ENCODE measurements at regions not wholly inside any gene's neighbourhood (a gene's known extent, or its start where the extent isn't known, plus 50 kb on each side); places are given as distances from the start of the nearest gene placed in this dataset.

DNA sequence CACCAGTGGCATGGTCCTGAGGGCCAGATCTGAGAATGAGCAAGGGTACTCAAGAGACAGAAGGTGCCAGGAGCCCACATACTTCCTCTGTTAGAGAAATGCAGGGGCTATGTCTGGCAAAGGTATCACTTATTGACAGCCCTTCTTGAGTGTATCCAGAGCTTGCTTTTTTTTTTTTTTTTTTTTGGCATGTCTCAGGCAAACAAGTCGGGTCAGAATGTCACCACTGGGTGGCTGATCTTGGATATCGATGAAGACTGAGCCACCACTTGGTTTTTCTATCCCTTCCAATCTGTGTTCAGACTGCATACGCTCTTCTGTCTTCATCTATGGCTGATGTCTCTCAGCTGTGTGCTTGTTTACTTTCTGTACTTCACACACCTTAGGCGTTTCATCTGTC, 363.4 kb upstream of the C2CD4B start:
- TF ChIP-seq EP300 (IDR thresholded peaks at IDR 0.05), result no peak
- no peak for TF ChIP-seq CTCF (IDR thresholded peaks at IDR 0.05)
- no peak for TF ChIP-seq POLR2A (IDR thresholded peaks at IDR 0.05)
- TF ChIP-seq POLR2AphosphoS5 (IDR thresholded peaks at IDR 0.05), result no peak
- Histone ChIP-seq H3K4me3 (no peak overlapping the region), H3K27ac (no peak overlapping the region), H3K9me3 (no peaks in the 10 kb centered on the region), H3K36me3 (no peaks in the 10 kb centered on the region), H3K27me3 (no peaks in the 10 kb centered on the region), H3K4me1 (no peaks in the 10 kb centered on the region)
- no peak for DNase-seq
- 61 to 78% (median 70%) methylated on average over 4 of the region's 4 CpGs for whole genome bisulfite sequencing, 5 donors
- intact Hi-C loops (cut with DNase I; ENCODE audit: low total_unique reads), result no loop called here

DNA sequence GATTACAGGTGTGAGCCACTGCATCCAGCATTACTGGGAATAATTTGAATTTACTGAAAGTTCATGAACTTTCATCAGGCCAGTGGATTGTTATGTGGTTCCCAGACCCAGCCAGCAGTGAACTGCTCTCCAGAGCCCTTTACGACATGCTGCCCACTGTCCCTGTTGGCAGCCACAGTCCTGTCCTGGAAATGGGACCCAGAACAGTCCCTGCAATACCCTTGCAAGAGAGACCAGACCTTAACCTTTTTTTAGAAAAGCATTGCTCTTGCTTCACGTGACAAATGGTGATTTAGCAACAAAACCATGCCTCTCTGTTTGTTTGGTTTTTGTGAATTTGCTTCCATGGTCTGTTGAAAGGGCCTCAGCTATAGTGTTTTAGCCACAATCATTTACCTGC, 367.3 kb upstream of the C2CD4B start:
- H3K4me1 ChIP-seq, result no peaks in the 10 kb centered on the region
- no peaks in the 10 kb centered on the region for H3K27me3 ChIP-seq
- H3K4me3 ChIP-seq, result no peak overlapping the region
- 83 to 93% (median 90%) methylated on average over 2 of the region's 2 CpGs for WGBS, 5 donors
- no peaks in the 10 kb centered on the region for H3K9me3 ChIP-seq
- TF ChIP-seq CTCF (IDR thresholded peaks at IDR 0.05) (no peak), POLR2A (IDR thresholded peaks at IDR 0.05) (no peak), EP300 (IDR thresholded peaks at IDR 0.05) (no peak), POLR2AphosphoS5 (IDR thresholded peaks at IDR 0.05) (no peak)
- H3K27ac ChIP-seq, result no peak overlapping the region
- no peak for DNase-seq
- H3K36me3 ChIP-seq, result no peaks in the 10 kb centered on the region
- intact Hi-C loops (cut with DNase I; ENCODE audit: low total_unique reads), result no loop called here

- 40 to 95% (median 93%) methylated on average over 1 of the region's 1 CpG for WGBS, 5 donors
- no peak for DNase-seq
- Histone ChIP-seq H3K4me3 (no peak overlapping the region), H3K27me3 (no peaks in the 10 kb centered on the region), H3K9me3 (no peaks in the 10 kb centered on the region), H3K27ac (no peak overlapping the region), H3K4me1 (no peaks in the 10 kb centered on the region), H3K36me3 (no peaks in the 10 kb centered on the region)
- intact Hi-C loops (cut with DNase I; ENCODE audit: low total_unique reads), result no loop called here
- TF ChIP-seq EP300 (IDR thresholded peaks at IDR 0.05) (no peak), POLR2A (IDR thresholded peaks at IDR 0.05) (no peak), CTCF (IDR thresholded peaks at IDR 0.05) (no peak), POLR2AphosphoS5 (IDR thresholded peaks at IDR 0.05) (no peak)
Observed at GRCh38 chr15:62533687-62534086, 368.6 kb upstream of the C2CD4B start.

GRCh38 chr15:62534996-62535395, 369.9 kb upstream of the C2CD4B start:
- no peaks in the 10 kb centered on the region for H3K4me1 ChIP-seq
- H3K27me3 ChIP-seq, result no peaks in the 10 kb centered on the region
- DNase-seq, result no peak
- TF ChIP-seq POLR2AphosphoS5 (IDR thresholded peaks at IDR 0.05), result no peak
- TF ChIP-seq CTCF (IDR thresholded peaks at IDR 0.05), result no peak
- TF ChIP-seq EP300 (IDR thresholded peaks at IDR 0.05), result no peak
- no peak for TF ChIP-seq POLR2A (IDR thresholded peaks at IDR 0.05)
- no peak overlapping the region for H3K4me3 ChIP-seq
- 70 to 79% (median 74%) methylated on average over 2 of the region's 2 CpGs for WGBS, 5 donors
- intact Hi-C loops (cut with DNase I; ENCODE audit: low total_unique reads), result no loop called here
- no peaks in the 10 kb centered on the region for H3K36me3 ChIP-seq
- H3K9me3 ChIP-seq, result no peaks in the 10 kb centered on the region
- no peak overlapping the region for H3K27ac ChIP-seq
